ENCODE measurements at regions not wholly inside any gene's neighbourhood (a gene's known extent, or its start where the extent isn't known, plus 50 kb on each side); places are given as distances from the start of the nearest gene placed in this dataset.

DNA sequence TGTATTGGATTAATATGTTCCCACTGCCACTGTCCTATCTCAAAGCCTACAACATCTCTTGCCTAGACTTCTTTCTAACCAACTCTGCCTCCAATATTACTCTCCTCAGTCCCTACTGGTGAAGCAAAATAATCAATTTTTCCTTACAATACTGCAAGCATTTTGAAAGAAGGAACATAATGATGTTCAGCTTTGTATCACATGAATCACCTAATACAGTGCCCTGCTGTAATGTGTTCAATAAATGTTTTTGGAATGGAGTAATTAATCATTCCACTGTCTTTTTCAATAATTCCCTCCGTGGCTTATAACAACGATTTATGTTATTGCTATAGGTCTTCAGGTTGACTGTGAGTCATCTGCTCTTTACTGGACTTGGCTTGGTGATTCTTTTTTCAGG lies 356.4 kb downstream of the TDRD15 start:
- Histone ChIP-seq H3K18ac (ENCODE audit: low read length) (no peak overlapping the region), H4K8ac (ENCODE audit: low read depth, low read length) (no peak overlapping the region), H3K4me3 (ENCODE audit: low read length) (no peak overlapping the region), H4K5ac (ENCODE audit: low read length) (no peak overlapping the region), H3K4me2 (ENCODE audit: low read length) (no peak overlapping the region), H3K23ac (ENCODE audit: low read length) (no peak overlapping the region), H3K56ac (ENCODE audit: low read length) (no peak overlapping the region), H3K36me3 (ENCODE audit: control insufficient read depth, insufficient read depth, low read length) (no peaks in the 10 kb centered on the region), H3K4ac (ENCODE audit: low read depth, low read length) (no peak overlapping the region), H3K4me1 (ENCODE audit: control insufficient read depth, low read depth, low read length) (no peaks in the 10 kb centered on the region), H3K27me3 (ENCODE audit: insufficient read depth, low read length, poor library complexity) (no peaks in the 10 kb centered on the region), H2AK5ac (ENCODE audit: low read length) (no peak overlapping the region), H2BK120ac (ENCODE audit: low read depth, low read length) (no peak overlapping the region), H3K9ac (ENCODE audit: low read length) (no peak overlapping the region), H3K27ac (ENCODE audit: low read depth, low read length) (no peak overlapping the region), H2BK15ac (replicated peaks; ENCODE audit: low read depth) (no peak overlapping the region), H3K79me1 (ENCODE audit: low read length) (no peaks in the 10 kb centered on the region), H2BK5ac (ENCODE audit: low read length) (no peak overlapping the region), H3K79me2 (ENCODE audit: control insufficient read depth, insufficient read depth, low read length) (no peaks in the 10 kb centered on the region)
- no CpG with 5 or more reads among the region's 2 CpGs for WGBS (ENCODE audit: extremely low coverage, insufficient coverage, low lambda C conversion rate)
- no peak for DNase-seq

DNA sequence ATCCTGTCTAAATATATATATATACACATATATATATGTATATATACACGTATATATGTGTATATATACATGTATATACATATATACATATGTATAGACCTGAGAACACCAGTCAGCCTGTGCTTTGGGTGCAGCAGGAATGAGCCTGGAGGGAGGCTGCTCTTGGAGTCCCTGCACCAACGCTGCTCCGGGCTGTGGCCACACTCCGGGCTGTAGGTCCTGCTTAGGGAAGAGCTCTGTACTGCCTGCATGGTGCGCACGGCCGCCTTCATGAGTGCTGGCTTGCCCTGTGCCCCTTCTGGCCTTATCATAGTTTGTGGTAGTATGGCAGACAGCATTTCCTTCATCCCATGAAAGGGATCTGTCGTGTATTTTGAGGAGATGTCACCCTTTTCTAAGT lies 360.9 kb downstream of the TDRD15 start:
- Histone ChIP-seq H3K27ac (ENCODE audit: low read depth, low read length) (no peak overlapping the region), H3K23ac (ENCODE audit: low read length) (no peak overlapping the region)
- WGBS (ENCODE audit: extremely low coverage, insufficient coverage, low lambda C conversion rate), result no CpG with 5 or more reads among the region's 8 CpGs

DNA sequence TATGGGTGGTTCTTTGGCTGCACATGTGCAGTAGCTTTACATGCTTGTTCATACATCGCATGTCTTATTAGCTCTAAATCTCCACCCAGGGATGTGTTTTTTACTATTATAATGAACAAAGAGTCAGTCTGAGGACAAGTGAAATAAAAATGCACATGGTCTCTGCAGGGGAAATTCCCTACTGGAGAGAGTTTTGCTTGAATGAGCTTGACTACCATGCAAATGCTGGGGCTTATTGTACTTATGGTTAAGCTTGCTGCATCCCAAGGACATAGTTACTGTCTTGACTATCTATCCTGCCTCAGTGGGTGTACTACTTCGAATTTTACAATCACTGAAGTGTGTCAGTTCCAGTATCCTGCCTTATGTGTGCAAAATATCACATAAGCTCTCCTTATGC lies 362.7 kb downstream of the TDRD15 start:
- H2AK5ac ChIP-seq (ENCODE audit: low read length), result no peak overlapping the region
- H3K36me3 ChIP-seq (ENCODE audit: control insufficient read depth, insufficient read depth, low read length), result no peaks in the 10 kb centered on the region
- H3K27me3 ChIP-seq (ENCODE audit: insufficient read depth, low read length, poor library complexity), result no peaks in the 10 kb centered on the region
- no peak overlapping the region for H4K5ac ChIP-seq (ENCODE audit: low read length)
- H3K18ac ChIP-seq (ENCODE audit: low read length), result no peak overlapping the region
- no peak overlapping the region for H3K4me3 ChIP-seq (ENCODE audit: low read length)
- no peak overlapping the region for H4K8ac ChIP-seq (ENCODE audit: low read depth, low read length)
- H3K9ac ChIP-seq (ENCODE audit: low read length), result no peak overlapping the region
- no peaks in the 10 kb centered on the region for H3K79me1 ChIP-seq (ENCODE audit: low read length)
- no peaks in the 10 kb centered on the region for H3K4me1 ChIP-seq (ENCODE audit: control insufficient read depth, low read depth, low read length)
- H3K4me2 ChIP-seq (ENCODE audit: low read length), result no peak overlapping the region
- H3K56ac ChIP-seq (ENCODE audit: low read length), result no peak overlapping the region
- H2BK5ac ChIP-seq (ENCODE audit: low read length), result no peak overlapping the region
- no peak overlapping the region for H2BK120ac ChIP-seq (ENCODE audit: low read depth, low read length)
- no peak overlapping the region for H3K4ac ChIP-seq (ENCODE audit: low read depth, low read length)
- H3K27ac ChIP-seq (ENCODE audit: low read depth, low read length), result no peak overlapping the region
- DNase-seq, result no peak
- no peak overlapping the region for H2BK15ac ChIP-seq (replicated peaks; ENCODE audit: low read depth)
- WGBS (ENCODE audit: extremely low coverage, insufficient coverage, low lambda C conversion rate), result no CpG with 5 or more reads among the region's 2 CpGs
- H3K23ac ChIP-seq (ENCODE audit: low read length), result no peak overlapping the region
- no peaks in the 10 kb centered on the region for H3K79me2 ChIP-seq (ENCODE audit: control insufficient read depth, insufficient read depth, low read length)

More for the DNA sequence above, 360.9 kb downstream of the TDRD15 start:
- H2AK5ac ChIP-seq (ENCODE audit: low read length), result no peak overlapping the region
- no peak overlapping the region for H3K18ac ChIP-seq (ENCODE audit: low read length)
- H3K79me1 ChIP-seq (ENCODE audit: low read length), result no peaks in the 10 kb centered on the region
- no peaks in the 10 kb centered on the region for H3K27me3 ChIP-seq (ENCODE audit: insufficient read depth, low read length, poor library complexity)
- H3K9ac ChIP-seq (ENCODE audit: low read length), result no peak overlapping the region
- H3K4me1 ChIP-seq (ENCODE audit: control insufficient read depth, low read depth, low read length), result no peaks in the 10 kb centered on the region
- H3K4me2 ChIP-seq (ENCODE audit: low read length), result no peak overlapping the region
- no peaks in the 10 kb centered on the region for H3K79me2 ChIP-seq (ENCODE audit: control insufficient read depth, insufficient read depth, low read length)
- H3K4ac ChIP-seq (ENCODE audit: low read depth, low read length), result no peak overlapping the region
- no peak overlapping the region for H2BK120ac ChIP-seq (ENCODE audit: low read depth, low read length)
- no peak overlapping the region for H3K4me3 ChIP-seq (ENCODE audit: low read length)
- no peak overlapping the region for H3K56ac ChIP-seq (ENCODE audit: low read length)
- no peak overlapping the region for H4K5ac ChIP-seq (ENCODE audit: low read length)
- H3K36me3 ChIP-seq (ENCODE audit: control insufficient read depth, insufficient read depth, low read length), result no peaks in the 10 kb centered on the region
- H4K8ac ChIP-seq (ENCODE audit: low read depth, low read length), result no peak overlapping the region
- H2BK15ac ChIP-seq (replicated peaks; ENCODE audit: low read depth), result no peak overlapping the region
- no peak overlapping the region for H2BK5ac ChIP-seq (ENCODE audit: low read length)
- no peak for DNase-seq

DNA sequence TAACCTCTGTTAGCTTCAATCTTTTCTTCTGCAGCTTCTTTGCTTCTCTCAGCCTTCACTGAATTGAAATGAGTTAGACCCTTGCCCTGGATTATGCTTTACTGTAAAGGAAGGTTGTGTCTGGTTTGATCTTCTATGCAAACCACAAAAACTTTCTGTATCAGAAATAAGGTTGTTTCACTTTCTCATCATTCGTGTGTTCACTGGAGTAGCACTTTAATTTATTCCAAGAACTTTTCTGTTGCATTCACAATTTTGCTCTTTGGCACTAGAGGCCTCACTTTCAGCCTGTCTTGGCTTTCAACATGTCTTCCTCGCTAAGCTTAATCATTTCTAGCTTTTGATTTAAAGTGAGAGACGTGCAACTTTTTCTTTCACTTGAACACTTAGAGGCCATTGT lies 365.3 kb downstream of the TDRD15 start:
- Histone ChIP-seq H4K5ac (ENCODE audit: low read length) (no peak overlapping the region), H3K9ac (ENCODE audit: low read length) (no peak overlapping the region), H3K23ac (ENCODE audit: low read length) (no peak overlapping the region), H3K4me3 (ENCODE audit: low read length) (no peak overlapping the region), H4K8ac (ENCODE audit: low read depth, low read length) (no peak overlapping the region), H3K4me1 (ENCODE audit: control insufficient read depth, low read depth, low read length) (no peaks in the 10 kb centered on the region), H3K56ac (ENCODE audit: low read length) (no peak overlapping the region), H3K36me3 (ENCODE audit: control insufficient read depth, insufficient read depth, low read length) (no peaks in the 10 kb centered on the region), H2BK120ac (ENCODE audit: low read depth, low read length) (no peak overlapping the region), H3K18ac (ENCODE audit: low read length) (no peak overlapping the region), H3K27me3 (ENCODE audit: insufficient read depth, low read length, poor library complexity) (no peaks in the 10 kb centered on the region), H3K79me2 (ENCODE audit: control insufficient read depth, insufficient read depth, low read length) (no peaks in the 10 kb centered on the region), H2BK15ac (replicated peaks; ENCODE audit: low read depth) (no peak overlapping the region), H3K4me2 (ENCODE audit: low read length) (no peak overlapping the region), H3K79me1 (ENCODE audit: low read length) (no peaks in the 10 kb centered on the region), H2BK5ac (ENCODE audit: low read length) (no peak overlapping the region), H3K4ac (ENCODE audit: low read depth, low read length) (no peak overlapping the region), H2AK5ac (ENCODE audit: low read length) (no peak overlapping the region), H3K27ac (ENCODE audit: low read depth, low read length) (no peak overlapping the region)
- no CpG with 5 or more reads among the region's 3 CpGs for WGBS (ENCODE audit: extremely low coverage, insufficient coverage, low lambda C conversion rate)
- no peak for DNase-seq

DNA sequence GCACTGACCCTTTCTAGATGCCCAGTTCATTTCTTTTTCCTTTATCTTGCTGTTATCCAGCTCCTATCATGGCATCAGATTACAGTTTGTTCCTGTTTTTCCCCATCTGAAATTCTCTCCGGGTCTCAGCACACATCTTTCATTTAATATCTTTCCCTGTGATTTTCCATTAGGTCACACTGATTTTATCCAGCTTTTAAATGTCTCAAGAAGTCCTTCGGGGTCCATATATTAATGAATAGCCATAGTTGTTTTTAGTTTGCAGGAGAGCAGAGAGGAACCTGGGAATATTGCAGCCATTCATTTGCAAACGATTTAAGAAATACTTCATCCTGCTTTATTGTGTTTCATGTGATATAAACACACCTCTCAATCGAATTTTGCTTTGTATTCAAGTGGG lies 374.2 kb downstream of the TDRD15 start:
- H3K4me1 ChIP-seq (ENCODE audit: control insufficient read depth, low read depth, low read length), result no peaks in the 10 kb centered on the region
- H2BK120ac ChIP-seq (ENCODE audit: low read depth, low read length), result no peak overlapping the region
- H2AK5ac ChIP-seq (ENCODE audit: low read length), result no peak overlapping the region
- H3K79me2 ChIP-seq (ENCODE audit: control insufficient read depth, insufficient read depth, low read length), result no peaks in the 10 kb centered on the region
- WGBS (ENCODE audit: extremely low coverage, insufficient coverage, low lambda C conversion rate), result no CpG with 5 or more reads among the region's 4 CpGs
- no peak overlapping the region for H3K18ac ChIP-seq (ENCODE audit: low read length)
- no peak overlapping the region for H3K27ac ChIP-seq (ENCODE audit: low read depth, low read length)
- H3K4me2 ChIP-seq (ENCODE audit: low read length), result no peak overlapping the region
- H3K79me1 ChIP-seq (ENCODE audit: low read length), result no peaks in the 10 kb centered on the region
- H2BK15ac ChIP-seq (replicated peaks; ENCODE audit: low read depth), result no peak overlapping the region
- H3K36me3 ChIP-seq (ENCODE audit: control insufficient read depth, insufficient read depth, low read length), result no peaks in the 10 kb centered on the region
- H3K9ac ChIP-seq (ENCODE audit: low read length), result no peak overlapping the region
- no peak overlapping the region for H4K8ac ChIP-seq (ENCODE audit: low read depth, low read length)
- H3K27me3 ChIP-seq (ENCODE audit: insufficient read depth, low read length, poor library complexity), result no peaks in the 10 kb centered on the region
- H4K5ac ChIP-seq (ENCODE audit: low read length), result no peak overlapping the region
- DNase-seq, result no peak
- no peak overlapping the region for H3K23ac ChIP-seq (ENCODE audit: low read length)
- H3K4me3 ChIP-seq (ENCODE audit: low read length), result no peak overlapping the region
- H2BK5ac ChIP-seq (ENCODE audit: low read length), result no peak overlapping the region
- no peak overlapping the region for H3K56ac ChIP-seq (ENCODE audit: low read length)
- no peak overlapping the region for H3K4ac ChIP-seq (ENCODE audit: low read depth, low read length)

DNA sequence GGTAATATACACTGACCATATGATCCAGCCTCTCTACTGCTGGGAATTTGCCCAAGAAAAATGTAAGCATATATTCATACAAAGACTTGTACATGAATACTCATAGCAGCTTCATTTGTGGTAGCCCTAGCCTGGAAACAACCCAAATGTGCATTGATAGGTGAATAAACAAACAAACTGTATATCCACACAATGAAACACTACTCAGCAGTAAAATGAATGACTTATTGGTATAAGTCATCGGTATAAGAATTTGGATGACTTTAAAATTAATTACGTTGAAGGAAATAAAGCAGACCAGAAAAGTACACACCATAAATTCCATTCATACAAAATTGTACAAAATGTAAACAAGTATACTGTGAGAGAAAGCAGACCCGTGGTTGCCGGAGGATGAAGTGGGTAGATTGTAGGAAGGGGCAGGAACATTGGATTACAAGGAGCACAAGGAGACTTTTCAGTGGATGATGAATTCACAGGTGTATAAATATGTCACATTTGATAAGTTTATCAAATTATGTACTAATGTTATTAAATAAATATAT lies 376.7 kb downstream of the TDRD15 start:
- no CpG with 5 or more reads among the region's 4 CpGs for WGBS (ENCODE audit: extremely low coverage, insufficient coverage, low lambda C conversion rate)
- Histone ChIP-seq H2AK5ac (ENCODE audit: low read length) (no peak overlapping the region), H3K79me2 (ENCODE audit: control insufficient read depth, insufficient read depth, low read length) (no peaks in the 10 kb centered on the region), H3K4me2 (ENCODE audit: low read length) (no peak overlapping the region), H2BK120ac (ENCODE audit: low read depth, low read length) (no peak overlapping the region), H3K4me1 (ENCODE audit: control insufficient read depth, low read depth, low read length) (no peaks in the 10 kb centered on the region), H3K9ac (ENCODE audit: low read length) (no peak overlapping the region), H3K4ac (ENCODE audit: low read depth, low read length) (no peak overlapping the region), H3K79me1 (ENCODE audit: low read length) (no peaks in the 10 kb centered on the region), H2BK15ac (replicated peaks; ENCODE audit: low read depth) (no peak overlapping the region), H3K36me3 (ENCODE audit: control insufficient read depth, insufficient read depth, low read length) (no peaks in the 10 kb centered on the region), H3K23ac (ENCODE audit: low read length) (no peak overlapping the region), H4K8ac (ENCODE audit: low read depth, low read length) (no peak overlapping the region), H3K27me3 (ENCODE audit: insufficient read depth, low read length, poor library complexity) (no peaks in the 10 kb centered on the region), H2BK5ac (ENCODE audit: low read length) (no peak overlapping the region), H3K56ac (ENCODE audit: low read length) (no peak overlapping the region), H3K27ac (ENCODE audit: low read depth, low read length) (no peak overlapping the region), H3K4me3 (ENCODE audit: low read length) (no peak overlapping the region), H4K5ac (ENCODE audit: low read length) (no peak overlapping the region), H3K18ac (ENCODE audit: low read length) (no peak overlapping the region)
- DNase-seq, result no peak
